T-helper 2 cell treated with Interferon-gamma antibody and Interleukin-4, amounts not matched to agents 5 μg/mL and 100 μg/mL, for 36 hours (primary cell): ENCODE measurements at regions not wholly inside any gene's neighbourhood (a gene's known extent, or its start where the extent isn't known, plus 50 kb on each side); places are given as distances from the start of the nearest gene placed in this dataset.
A peak's percentile ranks its signal among the peaks of the same experiment; 100 is the strongest.

Source experiments
- DNase-seq: peaks from one replicate; pipeline ENCODE4 v3.0.0; 2021; ENCODE audit warnings: low spot score
- H3K27ac Mint-ChIP-seq: one replicate; pipeline ENCODE4 v1.8.0; 2021; ENCODE audit warnings: mild to moderate bottlenecking, mixed read lengths
- H3K27me3 Mint-ChIP-seq: one replicate; pipeline ENCODE4 v1.8.0; 2021; ENCODE audit warnings: low read depth, mixed read lengths
- H3K36me3 Mint-ChIP-seq: one replicate; pipeline ENCODE4 v1.8.0; 2021; ENCODE audit warnings: low read depth, mixed read lengths
- H3K4me1 Mint-ChIP-seq: one replicate; pipeline ENCODE4 v1.8.0; 2021; ENCODE audit warnings: low read depth, mixed read lengths
- H3K4me3 Mint-ChIP-seq: one replicate; pipeline ENCODE4 v1.8.0; 2022; ENCODE audit warnings: mild to moderate bottlenecking, moderate library complexity, mixed read lengths
- H3K9me3 Mint-ChIP-seq: one replicate; pipeline ENCODE4 v1.8.0; 2021; ENCODE audit warnings: mixed read lengths

- Mint-ChIP-seq H3K4me1 (no peaks in the 10 kb centered on the region), H3K36me3 (no peaks in the 10 kb centered on the region), H3K9me3 (no peaks in the 10 kb centered on the region), H3K27ac (no peak overlapping the region), H3K27me3 (no peaks in the 10 kb centered on the region), H3K4me3 (no peak overlapping the region)
- no peak for DNase-seq
Measured at GRCh38 chr13:40238761-40239160, 427.7 kb downstream of the FOXO1 start.

GRCh38 chr13:40240293-40240692, 426.1 kb downstream of the FOXO1 start:
- Mint-ChIP-seq H3K4me1 (no peaks in the 10 kb centered on the region), H3K27ac (no peak overlapping the region), H3K9me3 (no peaks in the 10 kb centered on the region), H3K27me3 (no peaks in the 10 kb centered on the region), H3K36me3 (no peaks in the 10 kb centered on the region), H3K4me3 (no peak overlapping the region)
- no peak for DNase-seq

GRCh38 chr13:40241125-40241798, 425.2 kb downstream of the FOXO1 start:
- Mint-ChIP-seq H3K4me1 (no peaks in the 10 kb centered on the region), H3K9me3 (no peaks in the 10 kb centered on the region), H3K36me3 (no peaks in the 10 kb centered on the region), H3K27me3 (no peaks in the 10 kb centered on the region), H3K4me3 (no peak overlapping the region), H3K27ac (no peak overlapping the region)
- DNase-seq = no peak

- Mint-ChIP-seq H3K36me3 (no peaks in the 10 kb centered on the region), H3K4me3 (no peak overlapping the region), H3K27me3 (no peaks in the 10 kb centered on the region), H3K9me3 (peaks cover 5% of the 10 kb centered on the region), H3K4me1 (peaks cover 1% of the 10 kb centered on the region), H3K27ac (no peak overlapping the region)
- no peak for DNase-seq
Measured at GRCh38 chr13:40243047-40243446, 423.4 kb downstream of the FOXO1 start.

- no peak overlapping the region for H3K27ac Mint-ChIP-seq
Measured at GRCh38 chr13:40243982-40244381, 422.5 kb downstream of the FOXO1 start.

GRCh38 chr13:40245567-40245966, 420.9 kb downstream of the FOXO1 start:
- H3K27me3 Mint-ChIP-seq = no peaks in the 10 kb centered on the region
- peaks cover 1% of the 10 kb centered on the region for H3K4me1 Mint-ChIP-seq
- H3K4me3 Mint-ChIP-seq = no peak overlapping the region
- no peak overlapping the region for H3K27ac Mint-ChIP-seq
- no peaks in the 10 kb centered on the region for H3K36me3 Mint-ChIP-seq
- peaks cover 13% of the 10 kb centered on the region for H3K9me3 Mint-ChIP-seq
- no peak for DNase-seq

More at GRCh38 chr13:40243982-40244381, 422.5 kb downstream of the FOXO1 start:
- Mint-ChIP-seq H3K4me1 (peaks cover 1% of the 10 kb centered on the region), H3K4me3 (no peak overlapping the region), H3K36me3 (no peaks in the 10 kb centered on the region), H3K9me3 (peaks cover 11% of the 10 kb centered on the region), H3K27me3 (no peaks in the 10 kb centered on the region)
- no peak for DNase-seq

- H3K4me3 Mint-ChIP-seq = no peak overlapping the region
- H3K36me3 Mint-ChIP-seq = no peaks in the 10 kb centered on the region
- no peak overlapping the region for H3K27ac Mint-ChIP-seq
- peaks cover 13% of the 10 kb centered on the region for H3K9me3 Mint-ChIP-seq
- H3K4me1 Mint-ChIP-seq = peaks cover 5% of the 10 kb centered on the region
- no peaks in the 10 kb centered on the region for H3K27me3 Mint-ChIP-seq
- DNase-seq = no peak
Measured at GRCh38 chr13:40247845-40248244, 418.6 kb downstream of the FOXO1 start.

- Mint-ChIP-seq H3K27ac (peak overlapping the region; percentile 51), H3K9me3 (peaks cover 13% of the 10 kb centered on the region), H3K36me3 (no peaks in the 10 kb centered on the region), H3K27me3 (no peaks in the 10 kb centered on the region), H3K4me3 (no peak overlapping the region), H3K4me1 (peaks cover 5% of the 10 kb centered on the region)
- peak; percentile 32 for DNase-seq
Measured at GRCh38 chr13:40251343-40252032, 415.0 kb downstream of the FOXO1 start.

- peaks cover 13% of the 10 kb centered on the region for H3K9me3 Mint-ChIP-seq
- H3K36me3 Mint-ChIP-seq = no peaks in the 10 kb centered on the region
- no peak overlapping the region for H3K4me3 Mint-ChIP-seq
- H3K27me3 Mint-ChIP-seq = no peaks in the 10 kb centered on the region
- DNase-seq = no peak
- no peak overlapping the region for H3K27ac Mint-ChIP-seq
- H3K4me1 Mint-ChIP-seq = peaks cover 5% of the 10 kb centered on the region
Measured at GRCh38 chr13:40252241-40252640, 414.2 kb downstream of the FOXO1 start.

GRCh38 chr13:40252676-40253075, 413.8 kb downstream of the FOXO1 start:
- H3K4me1 Mint-ChIP-seq = peaks cover 5% of the 10 kb centered on the region
- peaks cover 10% of the 10 kb centered on the region for H3K9me3 Mint-ChIP-seq
- H3K4me3 Mint-ChIP-seq = no peak overlapping the region
- no peaks in the 10 kb centered on the region for H3K27me3 Mint-ChIP-seq
- H3K36me3 Mint-ChIP-seq = no peaks in the 10 kb centered on the region
- no peak overlapping the region for H3K27ac Mint-ChIP-seq
- DNase-seq = no peak

- no peaks in the 10 kb centered on the region for H3K36me3 Mint-ChIP-seq
- H3K4me1 Mint-ChIP-seq = peaks cover 5% of the 10 kb centered on the region
- DNase-seq = no peak
- no peaks in the 10 kb centered on the region for H3K9me3 Mint-ChIP-seq
- no peak overlapping the region for H3K4me3 Mint-ChIP-seq
- H3K27ac Mint-ChIP-seq = no peak overlapping the region
- no peaks in the 10 kb centered on the region for H3K27me3 Mint-ChIP-seq
Measured at GRCh38 chr13:40254394-40254793, 412.0 kb downstream of the FOXO1 start.

- H3K4me3 Mint-ChIP-seq = no peak overlapping the region
- no peaks in the 10 kb centered on the region for H3K36me3 Mint-ChIP-seq
- H3K27ac Mint-ChIP-seq = no peak overlapping the region
- no peak for DNase-seq
- peaks cover 5% of the 10 kb centered on the region for H3K4me1 Mint-ChIP-seq
- no peaks in the 10 kb centered on the region for H3K27me3 Mint-ChIP-seq
- H3K9me3 Mint-ChIP-seq = no peaks in the 10 kb centered on the region
Measured at GRCh38 chr13:40255551-40255950, 410.9 kb downstream of the FOXO1 start.

GRCh38 chr13:40259899-40260298, 406.5 kb downstream of the FOXO1 start:
- Mint-ChIP-seq H3K36me3 (no peaks in the 10 kb centered on the region), H3K27ac (no peak overlapping the region), H3K4me3 (no peak overlapping the region), H3K27me3 (no peaks in the 10 kb centered on the region), H3K4me1 (peaks cover 1% of the 10 kb centered on the region), H3K9me3 (no peaks in the 10 kb centered on the region)
- DNase-seq = no peak

GRCh38 chr13:40261336-40261735, 405.1 kb downstream of the FOXO1 start:
- Mint-ChIP-seq H3K27me3 (no peaks in the 10 kb centered on the region), H3K9me3 (no peaks in the 10 kb centered on the region), H3K4me1 (peaks cover 1% of the 10 kb centered on the region), H3K27ac (no peak overlapping the region), H3K4me3 (no peak overlapping the region), H3K36me3 (no peaks in the 10 kb centered on the region)
- DNase-seq = no peak

- H3K27ac Mint-ChIP-seq = no peak overlapping the region
- H3K4me3 Mint-ChIP-seq = no peak overlapping the region
- no peaks in the 10 kb centered on the region for H3K36me3 Mint-ChIP-seq
- peaks cover 1% of the 10 kb centered on the region for H3K4me1 Mint-ChIP-seq
- H3K27me3 Mint-ChIP-seq = no peaks in the 10 kb centered on the region
- H3K9me3 Mint-ChIP-seq = no peaks in the 10 kb centered on the region
- no peak for DNase-seq
Measured at GRCh38 chr13:40261947-40262346, 404.5 kb downstream of the FOXO1 start.
